HG02970 (cell line): ENCODE measurements at regions not wholly inside any gene's neighbourhood (a gene's known extent, or its start where the extent isn't known, plus 50 kb on each side); places are given as distances from the start of the nearest gene placed in this dataset.
A peak's percentile ranks its signal among the peaks of the same experiment; 100 is the strongest.
"Not testable (repeated sequence)": the region's sequence is repeated elsewhere in the genome, so short reads cannot be mapped to it uniquely, and the experiment has no call there.

ENCODE experiments used
- ATAC-seq: cut with Tn5 transposase; IDR thresholded peaks from one replicate; pipeline ENCODE4 v1.9.1; 2021; ENCODE audit warnings: mild to moderate bottlenecking, moderate library complexity, moderate number of reproducible peaks; ENCODE audit not compliant: unreplicated experiment, low FRiP score

GRCh38 chr14:65153101-65153500 lies 50.8 kb upstream of the MAX start:
- no peak for ATAC-seq

- ATAC-seq, result peak; percentile 53
These were observed 54.5 kb upstream of the MAX start for GRCh38 chr14:65156568-65157366.

GRCh38 chr14:65159281-65160062 lies 57.2 kb upstream of the MAX start:
- no peak for ATAC-seq

- no peak for ATAC-seq
These were observed 57.8 kb upstream of the MAX start for GRCh38 chr14:65160091-65160490.

- no peak for ATAC-seq
These were observed 59.7 kb upstream of the MAX start for GRCh38 chr14:65162031-65162430.

- ATAC-seq, result no peak
These were observed 61.9 kb upstream of the MAX start for GRCh38 chr14:65164068-65164824.

- ATAC-seq, result no peak
These were observed 62.5 kb upstream of the MAX start for GRCh38 chr14:65164825-65165135.

- ATAC-seq, result no peak
These were observed 64.8 kb upstream of the MAX start for GRCh38 chr14:65167072-65167645.

- ATAC-seq, result no peak
These were observed 66.5 kb upstream of the MAX start for GRCh38 chr14:65168840-65169239.

- ATAC-seq, result peak; percentile 62
These were observed 67.0 kb upstream of the MAX start for GRCh38 chr14:65169351-65169750.

GRCh38 chr14:65170318-65170717 lies 68.0 kb upstream of the MAX start:
- ATAC-seq, result no peak

GRCh38 chr14:65170768-65171507 lies 68.6 kb upstream of the MAX start:
- ATAC-seq, result no peak

- no peak for ATAC-seq
These were observed 71.8 kb upstream of the MAX start for GRCh38 chr14:65173973-65174693.

- no peak for ATAC-seq
These were observed 72.5 kb upstream of the MAX start for GRCh38 chr14:65174783-65175182.

GRCh38 chr14:65177551-65177950 lies 75.2 kb upstream of the MAX start:
- no peak for ATAC-seq

- not testable (repeated sequence) for ATAC-seq
These were observed 76.9 kb upstream of the MAX start for GRCh38 chr14:65179231-65179630.

- ATAC-seq, result peak; percentile 88
These were observed 77.8 kb upstream of the MAX start for GRCh38 chr14:65179918-65180724.

- ATAC-seq, result no peak
These were observed 78.4 kb upstream of the MAX start for GRCh38 chr14:65180725-65181025.
